T-helper 2 cell treated with Interferon-gamma antibody and Interleukin-4, amounts not matched to agents 100 ng/mL and 5 ng/mL, for 36 hours (primary cell): ENCODE measurements at regions not wholly inside any gene's neighbourhood (a gene's known extent, or its start where the extent isn't known, plus 50 kb on each side); places are given as distances from the start of the nearest gene placed in this dataset.

Source experiments
- intact Hi-C: fragments of 100-400 bp; cut with micrococcal nuclease; formaldehyde crosslinking; loops from one replicate; pipeline ENCODE4 v1.15.1; 2023

- intact Hi-C loops = no loop called here
These were observed 796.5 kb upstream of the SLIT2 start for GRCh38 chr4:19455196-19455595.

- intact Hi-C loops = no loop called here
These were observed 813.5 kb upstream of the SLIT2 start for GRCh38 chr4:19438233-19438632.

- intact Hi-C loops = no loop called here
These were observed 814.7 kb upstream of the SLIT2 start for GRCh38 chr4:19437008-19437407.

GRCh38 chr4:19429684-19430083 lies 822.0 kb upstream of the SLIT2 start:
- intact Hi-C loops = no loop called here

GRCh38 chr4:19425146-19425545 lies 826.6 kb upstream of the SLIT2 start:
- intact Hi-C loops = no loop called here

- intact Hi-C loops = no loop called here
These were observed 834.4 kb upstream of the SLIT2 start for GRCh38 chr4:19417256-19417655.

- intact Hi-C loops = no loop called here
These were observed 835.6 kb upstream of the SLIT2 start for GRCh38 chr4:19416146-19416545.

GRCh38 chr4:19408490-19408889 lies 843.2 kb upstream of the SLIT2 start:
- intact Hi-C loops = no loop called here

GRCh38 chr4:19406789-19407188 lies 844.9 kb upstream of the SLIT2 start:
- intact Hi-C loops = no loop called here

- intact Hi-C loops = no loop called here
These were observed 847.8 kb upstream of the SLIT2 start for GRCh38 chr4:19403786-19404370.

- intact Hi-C loops = no loop called here
These were observed 849.1 kb upstream of the SLIT2 start for GRCh38 chr4:19402581-19403065.

GRCh38 chr4:19401301-19402080 lies 850.2 kb upstream of the SLIT2 start:
- intact Hi-C loops = no loop called here

- intact Hi-C loops = no loop called here
These were observed 850.9 kb upstream of the SLIT2 start for GRCh38 chr4:19400820-19401219.

GRCh38 chr4:19399001-19399400 lies 852.7 kb upstream of the SLIT2 start:
- intact Hi-C loops = no loop called here

- intact Hi-C loops = no loop called here
These were observed 864.9 kb upstream of the SLIT2 start for GRCh38 chr4:19386786-19387185.

- intact Hi-C loops = no loop called here
These were observed 868.5 kb upstream of the SLIT2 start for GRCh38 chr4:19382993-19383756.

GRCh38 chr4:19381068-19381467 lies 870.6 kb upstream of the SLIT2 start:
- intact Hi-C loops = no loop called here

- intact Hi-C loops = no loop called here
These were observed 871.1 kb upstream of the SLIT2 start for GRCh38 chr4:19380600-19380999.

GRCh38 chr4:19379191-19379708 lies 872.5 kb upstream of the SLIT2 start:
- intact Hi-C loops = no loop called here

GRCh38 chr4:19375931-19376330 lies 875.8 kb upstream of the SLIT2 start:
- intact Hi-C loops = no loop called here

- intact Hi-C loops = no loop called here
These were observed 876.4 kb upstream of the SLIT2 start for GRCh38 chr4:19375136-19375804.
